Neutrophil (primary cell): ENCODE measurements at regions not wholly inside any gene's neighbourhood (a gene's known extent, or its start where the extent isn't known, plus 50 kb on each side); places are given as distances from the start of the nearest gene placed in this dataset.
"Not testable (repeated sequence)": the region's sequence is repeated elsewhere in the genome, so short reads cannot be mapped to it uniquely, and the experiment has no call there.

Experiments
- H3K27ac ChIP-seq: fragments of 200-600 bp; sonication (generic); 2 replicates; pipeline ENCODE4 v1.5.1; 2016; ENCODE audit warnings: mild to moderate bottlenecking, moderate library complexity
- H3K27me3 ChIP-seq: fragments of 200-600 bp; sonication (generic); 2 replicates; pipeline ENCODE4 v1.6.0; 2016; ENCODE audit warnings: mild to moderate bottlenecking
- H3K36me3 ChIP-seq: fragments of 200-600 bp; sonication (generic); 2 replicates; pipeline ENCODE4 v1.5.1; 2017
- H3K4me1 ChIP-seq, 2 experiments: fragments of 200-600 bp in 1 of 2; sonication (generic) in 1 of 2; 1 replicate in 1 of 2; 2 replicates in 1 of 2; pipeline versions ENCODE4 v1.5.1 to v1.6.1; 2013 to 2016; ENCODE audit warnings: low read depth in 1 of 2, low read length in 1 of 2, mild to moderate bottlenecking in 1 of 2, moderate library complexity in 1 of 2; ENCODE audit not compliant: control insufficient read depth in 1 of 2, insufficient read depth in 1 of 2
- H3K4me3 ChIP-seq, 2 experiments: fragments of 200-600 bp in 1 of 2; sonication (generic) in 1 of 2; 1 replicate in 1 of 2; 2 replicates in 1 of 2; pipeline ENCODE4 v1.5.1; 2013 to 2016; ENCODE audit warnings: low read depth in 1 of 2, low read length in 1 of 2, mild to moderate bottlenecking in 1 of 2, moderate library complexity in 1 of 2
- H3K9me3 ChIP-seq: fragments of 200-600 bp; sonication (generic); 2 replicates; pipeline ENCODE4 v1.5.1; 2016
- CTCF ChIP-seq: fragments of 200-600 bp; sonication (generic); IDR thresholded peaks from 2 replicates; pipeline ENCODE4 v1.5.1; 2016; ENCODE audit warnings: antibody characterized with exemption

DNA sequence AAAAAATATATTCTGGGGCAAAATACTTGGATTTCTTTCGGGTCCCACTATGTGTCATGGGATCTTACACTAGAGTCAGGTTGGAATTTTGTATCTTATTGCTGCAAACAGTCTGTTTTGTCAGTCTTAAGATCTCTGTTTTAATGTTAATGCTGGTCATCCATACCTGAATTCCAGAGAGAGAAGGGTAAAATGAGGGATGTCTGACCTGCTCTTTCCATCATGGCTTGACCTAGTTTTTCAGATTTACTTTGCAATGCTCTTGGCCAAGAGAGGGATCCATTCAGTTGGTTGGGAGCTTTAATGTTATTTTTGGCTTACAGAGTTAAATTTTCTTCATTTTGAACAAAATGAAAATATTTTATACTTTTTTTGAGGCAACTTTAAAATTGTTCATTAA is 117.2 kb downstream of the CASP12 start:
- Histone ChIP-seq H3K27me3 (no peaks in the 10 kb centered on the region), H3K4me1 (no peaks in the 10 kb centered on the region)
- no peak for TF ChIP-seq CTCF

GRCh38 chr11:104776501-104777170 is 121.6 kb downstream of the CASP12 start:
- H3K27me3 ChIP-seq, result no peaks in the 10 kb centered on the region
- H3K9me3 ChIP-seq, result no peaks in the 10 kb centered on the region
- H3K4me3 ChIP-seq, result no peak overlapping the region
- no peak overlapping the region for H3K27ac ChIP-seq
- TF ChIP-seq CTCF, result no peak
- H3K36me3 ChIP-seq, result no peaks in the 10 kb centered on the region
- H3K4me1 ChIP-seq, result no peaks in the 10 kb centered on the region

More for the DNA sequence above, 117.2 kb downstream of the CASP12 start:
- no peaks in the 10 kb centered on the region for H3K9me3 ChIP-seq
- H3K27ac ChIP-seq, result no peak overlapping the region
- H3K4me3 ChIP-seq, result no peak overlapping the region
- H3K36me3 ChIP-seq, result no peaks in the 10 kb centered on the region

GRCh38 chr11:104774578-104774977 is 123.7 kb downstream of the CASP12 start:
- Histone ChIP-seq H3K4me3 (no peak overlapping the region), H3K9me3 (no peaks in the 10 kb centered on the region), H3K36me3 (no peaks in the 10 kb centered on the region), H3K27ac (no peak overlapping the region), H3K27me3 (no peaks in the 10 kb centered on the region), H3K4me1 (no peaks in the 10 kb centered on the region)
- no peak for TF ChIP-seq CTCF

- Histone ChIP-seq H3K4me1 (no peaks in the 10 kb centered on the region), H3K27ac (no peak overlapping the region), H3K27me3 (no peaks in the 10 kb centered on the region), H3K36me3 (no peaks in the 10 kb centered on the region), H3K4me3 (no peak overlapping the region), H3K9me3 (no peaks in the 10 kb centered on the region)
- no peak for TF ChIP-seq CTCF
These were observed 125.4 kb downstream of the CASP12 start for GRCh38 chr11:104772806-104773241.

DNA sequence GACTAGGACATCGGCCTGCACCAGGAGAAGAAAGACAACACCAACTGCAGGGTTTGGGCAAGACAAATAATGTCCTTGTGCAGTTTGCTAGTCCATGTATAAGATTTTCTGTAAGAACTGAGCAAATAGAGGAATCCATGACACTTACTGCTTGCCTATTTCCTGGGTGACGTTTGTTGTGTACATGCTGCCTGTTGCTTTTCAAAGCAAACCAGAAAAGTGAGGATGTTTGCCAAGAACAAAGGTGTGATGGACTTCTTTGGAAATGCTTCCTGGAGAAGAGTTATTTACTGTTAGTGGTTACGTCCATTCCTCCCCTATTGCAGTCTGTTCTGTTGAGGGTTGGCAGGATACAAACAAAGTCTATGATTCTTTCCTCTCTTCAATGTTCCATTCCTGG is 126.5 kb downstream of the CASP12 start:
- Histone ChIP-seq H3K4me1 (no peaks in the 10 kb centered on the region), H3K9me3 (no peaks in the 10 kb centered on the region), H3K27me3 (no peaks in the 10 kb centered on the region), H3K4me3 (no peak overlapping the region), H3K27ac (no peak overlapping the region), H3K36me3 (no peaks in the 10 kb centered on the region)
- TF ChIP-seq CTCF, result no peak

- not testable (repeated sequence) for H3K9me3 ChIP-seq, H3K4me3 ChIP-seq, H3K36me3 ChIP-seq, H3K27me3 ChIP-seq, H3K4me1 ChIP-seq, H3K27ac ChIP-seq
These were observed 127.2 kb downstream of the CASP12 start for GRCh38 chr11:104771046-104771445.
